HepG2 (cell line): ENCODE measurements at regions not wholly inside any gene's neighbourhood (a gene's known extent, or its start where the extent isn't known, plus 50 kb on each side); places are given as distances from the start of the nearest gene placed in this dataset.

Experiments used
- IRX3 ChIP-seq: sonication (generic); formaldehyde crosslinking; IDR thresholded peaks from 2 replicates; pipeline ENCODE4 v1.8.1; 2023; ENCODE audit warnings: mild to moderate bottlenecking, low read depth, missing genetic modification reagents, borderline replicate concordance
- PLRG1 ChIP-seq: fragments of 450-650 bp; conservative IDR thresholded peaks from 2 replicates; pipeline ENCODE4 v1.6.1; 2016
- POLR2A ChIP-seq, 2 experiments: IDR thresholded peaks; 2 replicates each; pipeline ENCODE4 v1.6.1; 2011; ENCODE audit warnings: low read depth in 2 of 2, low read length in 2 of 2, mild to moderate bottlenecking in 1 of 2, moderate library complexity in 1 of 2; ENCODE audit not compliant: insufficient read depth in 1 of 2
- POLR2AphosphoS5 ChIP-seq: IDR thresholded peaks from 2 replicates; pipeline ENCODE4 v1.6.1; 2012; ENCODE audit warnings: low read depth, low read length
- REL ChIP-seq: sonication (generic); formaldehyde crosslinking; conservative IDR thresholded peaks from 2 replicates; pipeline ENCODE4 v1.8.0; 2022; ENCODE audit warnings: mild to moderate bottlenecking, missing genetic modification reagents, moderate library complexity
- RFX5 ChIP-seq: IDR thresholded peaks from 2 replicates; pipeline ENCODE4 v1.6.1; 2011; ENCODE audit warnings: low read depth, low read length, improper control_type of control experiment
- TOPORS ChIP-seq: sonication (generic); formaldehyde crosslinking; IDR thresholded peaks from 2 replicates; pipeline ENCODE4 v1.8.0; 2023; ENCODE audit warnings: mild to moderate bottlenecking, missing genetic modification reagents
- ZBTB1 ChIP-seq: sonication (generic); formaldehyde crosslinking; IDR thresholded peaks from 2 replicates; pipeline ENCODE4 v1.4.0; 2020; ENCODE audit warnings: missing genetic modification reagents, borderline replicate concordance
- ZNF350 ChIP-seq: sonication (generic); formaldehyde crosslinking; IDR thresholded peaks from 2 replicates; pipeline ENCODE4 v1.4.0; 2020; ENCODE audit warnings: mild to moderate bottlenecking, low read depth, missing genetic modification reagents, borderline replicate concordance
- ZNF775 ChIP-seq: sonication (generic); formaldehyde crosslinking; IDR thresholded peaks from 2 replicates; pipeline ENCODE4 v1.4.0; 2020; ENCODE audit warnings: missing genetic modification reagents, mild to moderate bottlenecking, moderate library complexity, borderline replicate concordance
- TF ChIP-seq, protein P1 (sequence below): sonication (generic); formaldehyde crosslinking; IDR thresholded peaks from 2 replicates; pipeline ENCODE4 v1.4.0; 2020; ENCODE audit warnings: missing genetic modification reagents
- TF ChIP-seq, protein P2 (sequence below): sonication (generic); formaldehyde crosslinking; IDR thresholded peaks from 2 replicates; pipeline ENCODE4 v1.4.0; 2020; ENCODE audit warnings: mild to moderate bottlenecking, missing genetic modification reagents
- TF ChIP-seq, protein P3 (sequence below): IDR thresholded peaks from 2 replicates; pipeline ENCODE4 v1.6.1; 2012; ENCODE audit warnings: inconsistent platforms
- TF ChIP-seq, protein P4 (sequence below): sonication (generic); formaldehyde crosslinking; IDR thresholded peaks from 2 replicates; pipeline ENCODE4; 2020; ENCODE audit warnings: missing genetic modification reagents, mild to moderate bottlenecking, borderline replicate concordance

DNA sequence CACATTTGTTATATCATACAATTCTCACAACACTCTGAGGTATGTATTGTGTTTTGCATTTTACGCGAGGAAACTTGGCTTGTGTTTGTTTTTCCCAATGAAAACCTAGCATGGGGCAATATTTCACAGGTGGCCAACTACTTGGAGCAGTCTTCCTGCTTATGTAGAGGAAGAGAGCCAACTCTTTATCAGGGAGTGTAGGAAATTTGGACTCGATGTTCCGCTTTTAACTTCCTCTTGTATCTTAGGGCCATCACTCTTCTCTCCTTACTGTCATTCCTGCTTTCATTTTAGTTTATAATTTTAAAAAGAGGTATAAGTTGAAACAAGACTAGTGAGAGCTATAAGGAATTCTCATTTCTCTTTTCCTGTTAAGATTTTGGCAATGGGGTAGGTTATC lies 107.7 kb upstream of the RPS6KA3 start:
- TF ChIP-seq REL (CRISPR knock-in tag) (no peak), POLR2AphosphoS5 (no peak), IRX3 (no peak), TOPORS (no peak), ZNF775 (CRISPR knock-in tag) (no peak), ZBTB1 (CRISPR knock-in tag) (no peak), ZNF350 (CRISPR knock-in tag) (no peak), POLR2A (IDR thresholded peaks at IDR 0.05; ENCODE audit: insufficient read depth in 1 of 2, low read depth in 2 of 2, low read length in 2 of 2) (no peak), PLRG1 (no peak), RFX5 (no peak)
- TF ChIP-seq, protein P1, sequence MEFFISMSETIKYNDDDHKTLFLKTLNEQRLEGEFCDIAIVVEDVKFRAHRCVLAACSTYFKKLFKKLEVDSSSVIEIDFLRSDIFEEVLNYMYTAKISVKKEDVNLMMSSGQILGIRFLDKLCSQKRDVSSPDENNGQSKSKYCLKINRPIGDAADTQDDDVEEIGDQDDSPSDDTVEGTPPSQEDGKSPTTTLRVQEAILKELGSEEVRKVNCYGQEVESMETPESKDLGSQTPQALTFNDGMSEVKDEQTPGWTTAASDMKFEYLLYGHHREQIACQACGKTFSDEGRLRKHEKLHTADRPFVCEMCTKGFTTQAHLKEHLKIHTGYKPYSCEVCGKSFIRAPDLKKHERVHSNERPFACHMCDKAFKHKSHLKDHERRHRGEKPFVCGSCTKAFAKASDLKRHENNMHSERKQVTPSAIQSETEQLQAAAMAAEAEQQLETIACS (CRISPR knock-in tag), result no peak
- TF ChIP-seq, protein P2, sequence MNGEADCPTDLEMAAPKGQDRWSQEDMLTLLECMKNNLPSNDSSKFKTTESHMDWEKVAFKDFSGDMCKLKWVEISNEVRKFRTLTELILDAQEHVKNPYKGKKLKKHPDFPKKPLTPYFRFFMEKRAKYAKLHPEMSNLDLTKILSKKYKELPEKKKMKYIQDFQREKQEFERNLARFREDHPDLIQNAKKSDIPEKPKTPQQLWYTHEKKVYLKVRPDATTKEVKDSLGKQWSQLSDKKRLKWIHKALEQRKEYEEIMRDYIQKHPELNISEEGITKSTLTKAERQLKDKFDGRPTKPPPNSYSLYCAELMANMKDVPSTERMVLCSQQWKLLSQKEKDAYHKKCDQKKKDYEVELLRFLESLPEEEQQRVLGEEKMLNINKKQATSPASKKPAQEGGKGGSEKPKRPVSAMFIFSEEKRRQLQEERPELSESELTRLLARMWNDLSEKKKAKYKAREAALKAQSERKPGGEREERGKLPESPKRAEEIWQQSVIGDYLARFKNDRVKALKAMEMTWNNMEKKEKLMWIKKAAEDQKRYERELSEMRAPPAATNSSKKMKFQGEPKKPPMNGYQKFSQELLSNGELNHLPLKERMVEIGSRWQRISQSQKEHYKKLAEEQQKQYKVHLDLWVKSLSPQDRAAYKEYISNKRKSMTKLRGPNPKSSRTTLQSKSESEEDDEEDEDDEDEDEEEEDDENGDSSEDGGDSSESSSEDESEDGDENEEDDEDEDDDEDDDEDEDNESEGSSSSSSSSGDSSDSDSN, result no peak
- TF ChIP-seq, protein P3, sequence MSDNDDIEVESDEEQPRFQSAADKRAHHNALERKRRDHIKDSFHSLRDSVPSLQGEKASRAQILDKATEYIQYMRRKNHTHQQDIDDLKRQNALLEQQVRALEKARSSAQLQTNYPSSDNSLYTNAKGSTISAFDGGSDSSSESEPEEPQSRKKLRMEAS, result no peak
- TF ChIP-seq, protein P4, sequence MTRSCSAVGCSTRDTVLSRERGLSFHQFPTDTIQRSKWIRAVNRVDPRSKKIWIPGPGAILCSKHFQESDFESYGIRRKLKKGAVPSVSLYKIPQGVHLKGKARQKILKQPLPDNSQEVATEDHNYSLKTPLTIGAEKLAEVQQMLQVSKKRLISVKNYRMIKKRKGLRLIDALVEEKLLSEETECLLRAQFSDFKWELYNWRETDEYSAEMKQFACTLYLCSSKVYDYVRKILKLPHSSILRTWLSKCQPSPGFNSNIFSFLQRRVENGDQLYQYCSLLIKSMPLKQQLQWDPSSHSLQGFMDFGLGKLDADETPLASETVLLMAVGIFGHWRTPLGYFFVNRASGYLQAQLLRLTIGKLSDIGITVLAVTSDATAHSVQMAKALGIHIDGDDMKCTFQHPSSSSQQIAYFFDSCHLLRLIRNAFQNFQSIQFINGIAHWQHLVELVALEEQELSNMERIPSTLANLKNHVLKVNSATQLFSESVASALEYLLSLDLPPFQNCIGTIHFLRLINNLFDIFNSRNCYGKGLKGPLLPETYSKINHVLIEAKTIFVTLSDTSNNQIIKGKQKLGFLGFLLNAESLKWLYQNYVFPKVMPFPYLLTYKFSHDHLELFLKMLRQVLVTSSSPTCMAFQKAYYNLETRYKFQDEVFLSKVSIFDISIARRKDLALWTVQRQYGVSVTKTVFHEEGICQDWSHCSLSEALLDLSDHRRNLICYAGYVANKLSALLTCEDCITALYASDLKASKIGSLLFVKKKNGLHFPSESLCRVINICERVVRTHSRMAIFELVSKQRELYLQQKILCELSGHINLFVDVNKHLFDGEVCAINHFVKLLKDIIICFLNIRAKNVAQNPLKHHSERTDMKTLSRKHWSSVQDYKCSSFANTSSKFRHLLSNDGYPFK (CRISPR knock-in tag), result no peak
